Coronary artery (tissue), 2 donors: ENCODE measurements at regions not wholly inside any gene's neighbourhood (a gene's known extent, or its start where the extent isn't known, plus 50 kb on each side); places are given as distances from the start of the nearest gene placed in this dataset.
A peak's percentile ranks its signal among the peaks of the same experiment; 100 is the strongest.

Source experiments
- DNase-seq: peaks from one replicate; pipeline ENCODE4 v3.0.0-alpha.2; 2017; ENCODE audit warnings: low spot score
- H3K27ac ChIP-seq, 2 donors: fragments of 200-600 bp; sonication (generic); one replicate each; pipeline ENCODE4 v1.5.1; 2016 to 2019
- H3K4me3 ChIP-seq: fragments of 200-600 bp; sonication (generic); 2 replicates; pipeline ENCODE4 v1.5.1; 2016; ENCODE audit warnings: mild to moderate bottlenecking, moderate library complexity
- CTCF ChIP-seq: fragments of 200-600 bp; sonication (generic); IDR thresholded peaks from one replicate; pipeline ENCODE4 v1.5.1; 2019; ENCODE audit warnings: antibody characterized with exemption

GRCh38 chr15:62485170-62485720, 320.2 kb upstream of the C2CD4B start:
- DNase-seq: no peak
- no peak overlapping the region for H3K4me3 ChIP-seq
- no peak overlapping the region for H3K27ac ChIP-seq
- no peak for TF ChIP-seq CTCF

GRCh38 chr15:62486041-62486440, 321.0 kb upstream of the C2CD4B start:
- H3K4me3 ChIP-seq: no peak overlapping the region
- H3K27ac ChIP-seq: no peak overlapping the region
- no peak for TF ChIP-seq CTCF
- DNase-seq: no peak

GRCh38 chr15:62488387-62488786, 323.3 kb upstream of the C2CD4B start:
- Histone ChIP-seq H3K27ac (no peak overlapping the region), H3K4me3 (no peak overlapping the region)
- no peak for TF ChIP-seq CTCF
- DNase-seq: no peak

- H3K4me3 ChIP-seq: no peak overlapping the region
- no peak for DNase-seq
- no peak for TF ChIP-seq CTCF
- H3K27ac ChIP-seq: no peak overlapping the region
Observed at GRCh38 chr15:62491642-62492041, 326.6 kb upstream of the C2CD4B start.

GRCh38 chr15:62492900-62493299, 327.8 kb upstream of the C2CD4B start:
- Histone ChIP-seq H3K27ac (no peak overlapping the region), H3K4me3 (no peak overlapping the region)
- DNase-seq: peak; percentile 24
- no peak for TF ChIP-seq CTCF

GRCh38 chr15:62494197-62494596, 329.1 kb upstream of the C2CD4B start:
- H3K4me3 ChIP-seq: no peak overlapping the region
- H3K27ac ChIP-seq: no peak overlapping the region
- TF ChIP-seq CTCF: no peak
- no peak for DNase-seq

- Histone ChIP-seq H3K27ac (peak overlapping the region; percentile 50 to 70), H3K4me3 (no peak overlapping the region)
- TF ChIP-seq CTCF: no peak
- DNase-seq: peak; percentile 79
Observed at GRCh38 chr15:62495670-62496614, 330.9 kb upstream of the C2CD4B start.
